ENCODE measurements at regions not wholly inside any gene's neighbourhood (a gene's known extent, or its start where the extent isn't known, plus 50 kb on each side); places are given as distances from the start of the nearest gene placed in this dataset.

DNA sequence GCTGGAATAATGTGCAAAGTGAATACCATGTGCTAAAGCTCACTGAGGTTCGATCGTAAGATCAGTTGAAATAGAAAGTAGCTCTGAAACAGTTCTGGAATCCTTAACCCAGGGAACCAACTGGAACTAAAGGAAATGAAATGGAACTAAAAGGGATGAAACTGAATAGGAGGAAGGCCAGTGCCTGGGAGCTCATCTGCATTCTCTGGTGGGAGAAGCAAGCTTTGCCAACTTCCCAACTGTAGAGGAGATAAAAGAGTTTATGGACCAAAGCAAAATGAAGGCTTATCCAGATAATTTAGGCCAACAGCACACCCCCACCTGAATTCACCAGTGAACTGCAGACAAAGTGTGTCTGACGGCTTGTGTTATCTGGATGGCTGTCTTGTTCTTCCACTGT lies 188.6 kb upstream of the HABP2 start:
- Histone ChIP-seq H3K4me3 (no peak overlapping the region), H3K27ac (no peak overlapping the region), H3K36me3 (no peaks in the 10 kb centered on the region), H3K9me3 (ENCODE audit: low read depth) (no peaks in the 10 kb centered on the region), H3K27me3 (no peaks in the 10 kb centered on the region), H3K4me1 (ENCODE audit: low read depth) (no peaks in the 10 kb centered on the region)
- DNase-seq (ENCODE audit: low read depth in 1 of 2, low spot score in 1 of 2): no peak
- TF ChIP-seq, protein P1, sequence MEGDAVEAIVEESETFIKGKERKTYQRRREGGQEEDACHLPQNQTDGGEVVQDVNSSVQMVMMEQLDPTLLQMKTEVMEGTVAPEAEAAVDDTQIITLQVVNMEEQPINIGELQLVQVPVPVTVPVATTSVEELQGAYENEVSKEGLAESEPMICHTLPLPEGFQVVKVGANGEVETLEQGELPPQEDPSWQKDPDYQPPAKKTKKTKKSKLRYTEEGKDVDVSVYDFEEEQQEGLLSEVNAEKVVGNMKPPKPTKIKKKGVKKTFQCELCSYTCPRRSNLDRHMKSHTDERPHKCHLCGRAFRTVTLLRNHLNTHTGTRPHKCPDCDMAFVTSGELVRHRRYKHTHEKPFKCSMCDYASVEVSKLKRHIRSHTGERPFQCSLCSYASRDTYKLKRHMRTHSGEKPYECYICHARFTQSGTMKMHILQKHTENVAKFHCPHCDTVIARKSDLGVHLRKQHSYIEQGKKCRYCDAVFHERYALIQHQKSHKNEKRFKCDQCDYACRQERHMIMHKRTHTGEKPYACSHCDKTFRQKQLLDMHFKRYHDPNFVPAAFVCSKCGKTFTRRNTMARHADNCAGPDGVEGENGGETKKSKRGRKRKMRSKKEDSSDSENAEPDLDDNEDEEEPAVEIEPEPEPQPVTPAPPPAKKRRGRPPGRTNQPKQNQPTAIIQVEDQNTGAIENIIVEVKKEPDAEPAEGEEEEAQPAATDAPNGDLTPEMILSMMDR (IDR thresholded peaks at IDR 0.05; ENCODE audit: low read depth, low read length): no peak

- H3K9me3 ChIP-seq (ENCODE audit: low read depth): no peaks in the 10 kb centered on the region
- DNase-seq (ENCODE audit: low read depth in 1 of 2, low spot score in 1 of 2): peak in 1 of 2 donors; percentile 25
- no peak overlapping the region for H3K4me3 ChIP-seq
- no peaks in the 10 kb centered on the region for H3K27me3 ChIP-seq
- no peaks in the 10 kb centered on the region for H3K4me1 ChIP-seq (ENCODE audit: low read depth)
- TF ChIP-seq, protein P1 (IDR thresholded peaks at IDR 0.05; ENCODE audit: low read depth, low read length): no peak
- no peaks in the 10 kb centered on the region for H3K36me3 ChIP-seq
- H3K27ac ChIP-seq: no peak overlapping the region
Measured at GRCh38 chr10:113368666-113369364, 184.0 kb upstream of the HABP2 start.

- no peaks in the 10 kb centered on the region for H3K27me3 ChIP-seq
- TF ChIP-seq, protein P1 (IDR thresholded peaks at IDR 0.05; ENCODE audit: low read depth, low read length): no peak
- DNase-seq (ENCODE audit: low read depth in 1 of 2, low spot score in 1 of 2): peak in 1 of 2 donors; percentile 11
- no peak overlapping the region for H3K27ac ChIP-seq
- H3K4me1 ChIP-seq (ENCODE audit: low read depth): no peaks in the 10 kb centered on the region
- H3K36me3 ChIP-seq: no peaks in the 10 kb centered on the region
- H3K4me3 ChIP-seq: no peak overlapping the region
- no peaks in the 10 kb centered on the region for H3K9me3 ChIP-seq (ENCODE audit: low read depth)
Measured at GRCh38 chr10:113369365-113369694, 183.5 kb upstream of the HABP2 start.

- Histone ChIP-seq H3K4me1 (ENCODE audit: low read depth) (no peaks in the 10 kb centered on the region), H3K4me3 (no peak overlapping the region), H3K36me3 (no peaks in the 10 kb centered on the region), H3K27me3 (no peaks in the 10 kb centered on the region), H3K9me3 (ENCODE audit: low read depth) (no peaks in the 10 kb centered on the region), H3K27ac (no peak overlapping the region)
- no peak for DNase-seq (ENCODE audit: low read depth in 1 of 2, low spot score in 1 of 2)
- TF ChIP-seq, protein P1 (IDR thresholded peaks at IDR 0.05; ENCODE audit: low read depth, low read length): no peak
Measured at GRCh38 chr10:113376428-113376827, 176.4 kb upstream of the HABP2 start.

- Histone ChIP-seq H3K4me1 (ENCODE audit: low read depth) (no peaks in the 10 kb centered on the region), H3K36me3 (no peaks in the 10 kb centered on the region), H3K27me3 (no peaks in the 10 kb centered on the region), H3K9me3 (ENCODE audit: low read depth) (no peaks in the 10 kb centered on the region), H3K27ac (no peak overlapping the region), H3K4me3 (no peak overlapping the region)
- DNase-seq (ENCODE audit: low read depth in 1 of 2, low spot score in 1 of 2): no peak
- TF ChIP-seq, protein P1 (IDR thresholded peaks at IDR 0.05; ENCODE audit: low read depth, low read length): no peak
Measured at GRCh38 chr10:113379091-113379490, 173.8 kb upstream of the HABP2 start.
